B cell (primary cell): ENCODE measurements at regions not wholly inside any gene's neighbourhood (a gene's known extent, or its start where the extent isn't known, plus 50 kb on each side); places are given as distances from the start of the nearest gene placed in this dataset.

Experiments used
- EZH2 ChIP-seq: IDR thresholded peaks from 2 replicates; pipeline ENCODE4 v1.6.1; 2012; ENCODE audit warnings: borderline replicate concordance, low read depth, mild to moderate bottlenecking, moderate library complexity, low read length; ENCODE audit not compliant: insufficient read depth, poor library complexity, severe bottlenecking
- TF ChIP-seq, protein P1 (sequence below): fragments of 200-600 bp; IDR thresholded peaks from one replicate; pipeline ENCODE4 v1.8.0; 2022; ENCODE audit warnings: antibody characterized with exemption, mild to moderate bottlenecking

DNA sequence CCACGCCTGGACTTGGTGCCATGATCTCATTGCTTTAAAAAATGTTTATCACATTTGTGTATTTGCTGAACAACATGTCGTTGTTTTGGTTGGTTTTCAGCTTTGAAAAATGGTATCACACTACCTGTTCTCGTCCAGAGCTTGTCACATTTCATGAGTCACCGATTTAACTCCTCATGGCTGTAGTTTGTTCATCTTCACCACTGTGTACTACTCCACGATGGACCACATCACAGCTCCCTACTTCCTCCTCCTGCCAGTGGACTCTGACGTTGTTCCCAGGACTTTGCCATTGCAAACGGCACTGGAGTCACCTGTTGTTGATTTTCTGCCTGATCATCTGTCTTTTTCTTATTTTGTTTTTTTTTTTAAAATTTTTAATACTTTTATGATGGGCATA is 157.7 kb downstream of the ERMARD start:
- TF ChIP-seq, protein P1, sequence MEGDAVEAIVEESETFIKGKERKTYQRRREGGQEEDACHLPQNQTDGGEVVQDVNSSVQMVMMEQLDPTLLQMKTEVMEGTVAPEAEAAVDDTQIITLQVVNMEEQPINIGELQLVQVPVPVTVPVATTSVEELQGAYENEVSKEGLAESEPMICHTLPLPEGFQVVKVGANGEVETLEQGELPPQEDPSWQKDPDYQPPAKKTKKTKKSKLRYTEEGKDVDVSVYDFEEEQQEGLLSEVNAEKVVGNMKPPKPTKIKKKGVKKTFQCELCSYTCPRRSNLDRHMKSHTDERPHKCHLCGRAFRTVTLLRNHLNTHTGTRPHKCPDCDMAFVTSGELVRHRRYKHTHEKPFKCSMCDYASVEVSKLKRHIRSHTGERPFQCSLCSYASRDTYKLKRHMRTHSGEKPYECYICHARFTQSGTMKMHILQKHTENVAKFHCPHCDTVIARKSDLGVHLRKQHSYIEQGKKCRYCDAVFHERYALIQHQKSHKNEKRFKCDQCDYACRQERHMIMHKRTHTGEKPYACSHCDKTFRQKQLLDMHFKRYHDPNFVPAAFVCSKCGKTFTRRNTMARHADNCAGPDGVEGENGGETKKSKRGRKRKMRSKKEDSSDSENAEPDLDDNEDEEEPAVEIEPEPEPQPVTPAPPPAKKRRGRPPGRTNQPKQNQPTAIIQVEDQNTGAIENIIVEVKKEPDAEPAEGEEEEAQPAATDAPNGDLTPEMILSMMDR: no peak
- TF ChIP-seq EZH2: no peak
